Activated CD4-positive, alpha-beta T cell treated with anti-CD3 and anti-CD28 coated beads, Interleukin-2, amount 10 ng/mL, durations not matched to agents 24 days and 14 days (primary cell): ENCODE measurements at regions not wholly inside any gene's neighbourhood (a gene's known extent, or its start where the extent isn't known, plus 50 kb on each side); places are given as distances from the start of the nearest gene placed in this dataset.

Source experiments
- DNase-seq: peaks from one replicate; pipeline ENCODE4 v3.0.0; 2022
- H3K27ac Mint-ChIP-seq: one replicate; pipeline ENCODE4 v1.8.0; 2022; ENCODE audit warnings: mild to moderate bottlenecking, mixed read lengths
- H3K27me3 Mint-ChIP-seq: one replicate; pipeline ENCODE4 v1.8.0; 2022; ENCODE audit warnings: mixed read lengths
- H3K36me3 Mint-ChIP-seq: one replicate; pipeline ENCODE4 v1.8.0; 2022; ENCODE audit warnings: low read depth, mild to moderate bottlenecking, mixed read lengths
- H3K4me1 Mint-ChIP-seq: one replicate; pipeline ENCODE4 v1.8.0; 2021; ENCODE audit warnings: mixed read lengths
- H3K4me3 Mint-ChIP-seq: one replicate; pipeline ENCODE4 v1.8.0; 2022; ENCODE audit warnings: mild to moderate bottlenecking, moderate library complexity, mixed read lengths
- H3K9me3 Mint-ChIP-seq: one replicate; pipeline ENCODE4 v1.8.0; 2021; ENCODE audit warnings: mixed read lengths
- intact Hi-C: fragments of 100-400 bp; cut with micrococcal nuclease; formaldehyde crosslinking; loops from one replicate; pipeline ENCODE4 v1.15.1; 2023

DNA sequence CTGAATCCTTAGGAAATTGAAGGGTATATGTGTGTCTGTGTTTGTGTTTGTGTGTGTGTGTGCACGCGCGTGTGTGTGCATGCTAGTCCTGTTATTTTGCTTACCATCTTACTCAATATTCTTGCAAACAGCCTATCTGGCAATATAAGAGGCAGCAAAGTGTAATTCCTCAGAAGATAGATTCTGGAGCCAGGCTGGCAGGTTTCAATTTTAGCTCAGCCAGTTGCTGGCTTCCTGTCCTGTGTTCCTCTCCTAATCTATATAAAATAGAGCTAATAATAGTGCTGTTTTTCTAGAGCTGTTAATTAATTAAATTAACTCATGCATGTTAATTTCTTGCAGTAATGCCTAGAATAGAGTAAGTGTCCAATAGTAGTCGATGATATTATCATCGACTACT is 256.2 kb downstream of the PIK3C3 start:
- no peak overlapping the region for H3K27ac Mint-ChIP-seq
- no peak for DNase-seq
- H3K4me1 Mint-ChIP-seq: no peaks in the 10 kb centered on the region
- intact Hi-C loops: no loop called here
- H3K9me3 Mint-ChIP-seq: no peaks in the 10 kb centered on the region
- no peaks in the 10 kb centered on the region for H3K36me3 Mint-ChIP-seq
- no peaks in the 10 kb centered on the region for H3K27me3 Mint-ChIP-seq
- H3K4me3 Mint-ChIP-seq: no peak overlapping the region

DNA sequence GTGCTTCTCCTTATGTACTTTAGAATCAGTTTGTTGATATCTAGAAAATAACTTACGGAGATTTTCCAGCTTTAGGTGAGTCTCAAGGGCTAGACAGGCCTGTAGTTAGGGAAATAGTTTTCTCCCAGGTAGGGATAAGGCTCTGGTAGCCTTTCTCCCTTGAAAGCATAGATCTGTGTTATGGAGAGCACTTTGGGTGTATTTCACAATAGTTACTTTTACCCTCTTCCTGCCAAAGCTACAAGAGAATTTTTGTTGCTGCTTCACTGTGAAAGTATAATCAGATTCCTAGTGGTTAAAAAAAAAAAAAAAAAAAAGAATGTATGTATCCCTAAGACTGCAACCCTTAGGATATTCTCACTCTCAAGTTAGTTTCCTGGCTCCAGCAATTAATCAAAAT is 267.5 kb downstream of the PIK3C3 start:
- intact Hi-C loops: no loop called here
- H3K4me3 Mint-ChIP-seq: no peak overlapping the region
- no peaks in the 10 kb centered on the region for H3K36me3 Mint-ChIP-seq
- no peak for DNase-seq
- no peaks in the 10 kb centered on the region for H3K9me3 Mint-ChIP-seq
- H3K27ac Mint-ChIP-seq: no peak overlapping the region
- H3K27me3 Mint-ChIP-seq: no peaks in the 10 kb centered on the region
- no peaks in the 10 kb centered on the region for H3K4me1 Mint-ChIP-seq

DNA sequence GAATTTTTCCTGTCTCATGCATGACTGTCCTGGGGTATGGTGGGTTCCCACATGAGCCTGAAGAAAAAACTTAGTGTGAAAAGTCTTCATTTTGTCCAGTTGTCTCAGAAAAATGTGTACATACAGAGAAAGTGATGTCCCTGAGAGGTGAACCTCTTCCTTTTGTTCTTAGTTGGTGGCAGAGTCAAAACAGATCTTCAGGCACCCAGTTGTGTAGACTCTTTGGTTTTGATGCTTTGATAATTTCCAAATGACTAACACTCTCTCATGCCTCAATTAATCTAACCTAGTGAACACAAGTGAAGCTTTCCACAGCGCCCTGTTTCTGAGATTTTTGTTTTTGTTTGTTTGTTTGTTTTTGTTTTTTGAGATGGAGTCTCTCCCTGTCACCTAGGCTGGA is 273.5 kb downstream of the PIK3C3 start:
- Mint-ChIP-seq H3K9me3 (no peaks in the 10 kb centered on the region), H3K4me3 (no peak overlapping the region), H3K27me3 (no peaks in the 10 kb centered on the region), H3K4me1 (no peaks in the 10 kb centered on the region), H3K36me3 (no peaks in the 10 kb centered on the region), H3K27ac (no peak overlapping the region)
- no peak for DNase-seq
- intact Hi-C loops: no loop called here

DNA sequence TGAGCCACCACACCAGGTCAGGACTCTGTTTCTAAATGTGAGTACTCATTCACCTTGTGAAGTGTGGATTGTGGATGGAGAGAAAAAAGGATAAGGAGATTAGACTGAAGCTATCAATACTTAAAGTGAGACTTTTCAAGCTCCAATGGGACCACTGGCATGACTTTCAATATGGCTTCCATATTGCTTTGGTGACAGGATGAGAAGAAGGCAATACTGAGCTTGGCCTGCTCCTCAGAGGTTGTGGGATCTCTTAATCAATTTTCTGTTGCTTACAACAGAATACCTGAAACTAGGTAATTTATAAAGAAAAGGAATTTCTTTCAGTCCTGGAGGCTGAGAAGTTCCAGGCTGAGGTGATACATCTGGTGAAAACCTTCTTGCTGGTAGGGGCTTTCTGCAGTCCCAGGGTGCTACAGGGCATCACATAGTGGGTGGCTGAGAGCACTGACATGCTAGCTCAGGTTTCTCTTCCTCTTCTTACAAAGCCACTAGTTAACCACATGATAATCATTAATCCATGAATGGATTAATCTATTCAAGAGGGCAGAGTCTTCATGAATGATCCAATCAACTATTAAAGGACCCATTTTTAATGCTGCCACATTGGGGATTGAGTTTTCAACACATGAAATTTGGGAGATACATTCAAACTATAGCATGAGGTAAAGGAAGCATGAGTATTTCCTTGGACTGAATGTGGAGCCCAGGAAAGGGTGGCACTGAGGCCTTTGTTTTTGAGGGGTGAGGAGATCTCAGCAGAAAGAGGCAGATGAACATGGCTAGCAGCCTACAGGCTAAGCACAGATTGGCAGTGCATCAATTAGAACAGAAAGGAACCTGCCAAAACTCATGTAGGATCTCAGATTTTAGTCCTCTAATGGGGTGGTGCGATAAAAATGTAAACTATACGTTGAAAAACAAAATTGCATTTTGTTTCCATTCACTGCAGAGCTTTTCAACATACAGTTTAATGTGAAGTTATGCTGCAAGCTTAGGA is 274.5 kb downstream of the PIK3C3 start:
- Mint-ChIP-seq H3K27ac (no peak overlapping the region), H3K9me3 (no peaks in the 10 kb centered on the region), H3K36me3 (no peaks in the 10 kb centered on the region), H3K4me1 (no peaks in the 10 kb centered on the region), H3K27me3 (no peaks in the 10 kb centered on the region), H3K4me3 (no peak overlapping the region)
- intact Hi-C loops: no loop called here
- no peak for DNase-seq

DNA sequence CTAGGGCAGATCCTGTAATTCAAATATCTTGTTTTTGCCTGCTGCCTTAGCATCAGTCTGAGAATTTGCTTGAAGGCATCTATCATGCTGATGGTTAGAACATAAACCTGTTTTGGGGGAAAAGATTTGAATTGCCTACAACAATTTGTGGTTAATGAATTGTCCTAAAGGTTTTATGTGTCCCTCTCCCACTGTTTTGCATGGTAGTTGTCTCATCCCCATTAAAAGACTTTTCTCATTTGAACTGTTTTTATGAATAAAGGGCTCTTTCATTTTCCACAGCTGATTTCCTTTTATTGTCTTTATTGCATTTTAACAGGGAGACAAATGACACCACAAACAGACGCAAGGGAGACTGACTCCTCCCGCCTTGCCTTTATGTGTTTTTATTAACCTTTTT is 275.6 kb downstream of the PIK3C3 start:
- no peak for DNase-seq
- H3K4me3 Mint-ChIP-seq: no peak overlapping the region
- H3K36me3 Mint-ChIP-seq: no peaks in the 10 kb centered on the region
- H3K4me1 Mint-ChIP-seq: no peaks in the 10 kb centered on the region
- H3K27me3 Mint-ChIP-seq: no peaks in the 10 kb centered on the region
- intact Hi-C loops: no loop called here
- H3K27ac Mint-ChIP-seq: no peak overlapping the region
- no peaks in the 10 kb centered on the region for H3K9me3 Mint-ChIP-seq

DNA sequence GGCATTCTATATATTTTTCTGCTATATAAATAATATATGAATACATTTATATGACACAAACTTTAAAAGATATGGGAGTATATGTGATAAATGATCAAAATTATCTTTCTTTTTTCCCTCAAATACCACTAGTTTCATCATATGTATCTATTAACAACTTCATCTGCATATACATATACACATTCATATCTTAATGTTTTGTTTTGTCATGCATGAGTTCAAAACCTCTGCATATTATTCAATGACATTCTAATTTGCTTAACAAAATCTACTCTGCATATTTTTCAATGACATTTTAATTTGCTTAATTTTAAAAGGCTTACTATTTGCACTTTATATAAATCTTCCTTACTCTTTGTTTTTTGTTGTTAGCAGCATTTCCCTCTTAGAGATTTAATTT is 276.2 kb downstream of the PIK3C3 start:
- no peaks in the 10 kb centered on the region for H3K27me3 Mint-ChIP-seq
- no peaks in the 10 kb centered on the region for H3K36me3 Mint-ChIP-seq
- H3K4me3 Mint-ChIP-seq: no peak overlapping the region
- H3K4me1 Mint-ChIP-seq: no peaks in the 10 kb centered on the region
- H3K27ac Mint-ChIP-seq: no peak overlapping the region
- H3K9me3 Mint-ChIP-seq: no peaks in the 10 kb centered on the region
- no peak for DNase-seq
- intact Hi-C loops: no loop called here

DNA sequence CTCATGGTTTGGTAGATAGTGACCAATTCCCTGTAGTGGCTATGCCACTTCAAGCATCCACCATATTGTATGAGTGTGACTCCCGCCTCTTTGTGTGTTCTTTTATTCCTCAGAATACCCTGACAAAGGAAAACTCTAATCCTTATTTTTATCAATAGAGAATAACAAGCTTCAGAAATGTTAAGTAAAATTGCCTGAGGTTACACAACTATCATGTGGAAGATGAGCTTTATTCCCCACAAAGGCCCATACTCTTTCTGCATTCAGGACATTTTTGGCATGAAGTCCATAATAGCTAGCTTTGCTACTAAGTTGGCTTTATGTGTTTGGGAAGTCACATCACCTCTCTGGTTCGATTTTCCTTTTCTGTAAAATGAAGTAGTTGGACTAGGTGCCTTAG is 276.8 kb downstream of the PIK3C3 start:
- Mint-ChIP-seq H3K9me3 (no peaks in the 10 kb centered on the region), H3K27ac (no peak overlapping the region), H3K4me3 (no peak overlapping the region), H3K4me1 (no peaks in the 10 kb centered on the region), H3K36me3 (no peaks in the 10 kb centered on the region), H3K27me3 (no peaks in the 10 kb centered on the region)
- DNase-seq: no peak
- intact Hi-C loops: no loop called here

DNA sequence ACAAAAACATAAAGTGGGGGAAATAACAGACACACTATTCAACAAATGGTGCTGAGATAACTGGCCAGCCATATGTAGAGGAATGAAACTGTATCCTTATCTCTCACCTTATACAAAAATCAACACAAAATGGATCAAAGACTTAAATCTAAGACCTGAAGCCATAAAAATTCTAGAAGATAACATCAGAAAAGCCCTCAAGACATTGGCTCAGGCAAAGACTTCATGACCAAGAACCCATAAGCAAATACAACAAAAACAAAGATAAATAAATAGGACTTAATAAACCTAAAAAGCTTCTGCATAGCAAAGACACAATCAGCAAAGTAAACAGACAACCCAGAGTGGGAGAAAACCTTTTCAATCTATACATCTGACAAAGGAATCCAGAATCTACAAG is 278.9 kb downstream of the PIK3C3 start:
- intact Hi-C loops: no loop called here

DNA sequence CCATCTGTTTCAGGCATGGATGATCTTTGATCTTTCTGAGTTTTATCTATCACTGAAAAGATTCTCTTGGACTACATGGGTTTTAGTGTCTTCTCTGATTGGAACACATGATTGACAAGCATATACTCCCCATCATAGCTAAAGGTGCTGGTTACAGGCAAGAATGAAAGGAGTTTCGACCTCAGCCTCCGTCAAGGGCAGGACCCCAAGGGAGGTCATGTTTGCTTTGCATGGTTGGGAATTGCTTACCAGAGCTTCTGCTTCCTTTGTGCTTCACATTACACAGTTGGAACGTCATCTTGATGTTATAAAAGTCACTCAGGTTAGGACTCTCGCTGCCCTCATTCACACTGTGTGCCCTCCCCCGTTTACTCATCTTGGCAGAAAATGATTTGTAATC is 287.7 kb downstream of the PIK3C3 start:
- peaks cover 3% of the 10 kb centered on the region for H3K9me3 Mint-ChIP-seq
- H3K4me1 Mint-ChIP-seq: no peaks in the 10 kb centered on the region
- H3K27me3 Mint-ChIP-seq: no peaks in the 10 kb centered on the region
- no peak for DNase-seq
- no peak overlapping the region for H3K4me3 Mint-ChIP-seq
- no peaks in the 10 kb centered on the region for H3K36me3 Mint-ChIP-seq
- intact Hi-C loops: no loop called here
- H3K27ac Mint-ChIP-seq: no peak overlapping the region

More for the DNA sequence above, 278.9 kb downstream of the PIK3C3 start:
- no peak for DNase-seq
- Mint-ChIP-seq H3K36me3 (no peaks in the 10 kb centered on the region), H3K27me3 (no peaks in the 10 kb centered on the region), H3K27ac (no peak overlapping the region), H3K4me1 (no peaks in the 10 kb centered on the region), H3K4me3 (no peak overlapping the region), H3K9me3 (peaks cover 3% of the 10 kb centered on the region)

DNA sequence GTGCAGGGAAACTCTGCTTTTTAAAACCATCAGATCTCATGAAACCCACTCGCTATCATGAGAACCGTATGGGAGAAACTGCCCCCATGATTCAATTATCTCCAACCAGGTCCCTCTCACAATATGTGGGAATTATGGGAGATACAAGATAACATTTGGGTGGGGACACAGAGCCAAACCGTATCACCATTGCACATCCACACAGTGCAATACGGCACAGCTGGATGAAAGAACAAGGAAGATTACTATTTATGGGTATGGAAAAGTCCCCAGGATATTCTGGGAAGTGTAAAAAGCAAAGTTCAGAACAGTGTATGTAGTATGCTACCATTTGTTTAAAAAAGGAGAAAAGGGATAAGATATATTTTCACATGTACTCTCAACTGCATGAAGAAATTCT is 290.1 kb downstream of the PIK3C3 start:
- no peak for DNase-seq
- Mint-ChIP-seq H3K36me3 (no peaks in the 10 kb centered on the region), H3K9me3 (no peaks in the 10 kb centered on the region), H3K27me3 (no peaks in the 10 kb centered on the region), H3K4me1 (no peaks in the 10 kb centered on the region), H3K27ac (no peak overlapping the region), H3K4me3 (no peak overlapping the region)
- intact Hi-C loops: no loop called here

DNA sequence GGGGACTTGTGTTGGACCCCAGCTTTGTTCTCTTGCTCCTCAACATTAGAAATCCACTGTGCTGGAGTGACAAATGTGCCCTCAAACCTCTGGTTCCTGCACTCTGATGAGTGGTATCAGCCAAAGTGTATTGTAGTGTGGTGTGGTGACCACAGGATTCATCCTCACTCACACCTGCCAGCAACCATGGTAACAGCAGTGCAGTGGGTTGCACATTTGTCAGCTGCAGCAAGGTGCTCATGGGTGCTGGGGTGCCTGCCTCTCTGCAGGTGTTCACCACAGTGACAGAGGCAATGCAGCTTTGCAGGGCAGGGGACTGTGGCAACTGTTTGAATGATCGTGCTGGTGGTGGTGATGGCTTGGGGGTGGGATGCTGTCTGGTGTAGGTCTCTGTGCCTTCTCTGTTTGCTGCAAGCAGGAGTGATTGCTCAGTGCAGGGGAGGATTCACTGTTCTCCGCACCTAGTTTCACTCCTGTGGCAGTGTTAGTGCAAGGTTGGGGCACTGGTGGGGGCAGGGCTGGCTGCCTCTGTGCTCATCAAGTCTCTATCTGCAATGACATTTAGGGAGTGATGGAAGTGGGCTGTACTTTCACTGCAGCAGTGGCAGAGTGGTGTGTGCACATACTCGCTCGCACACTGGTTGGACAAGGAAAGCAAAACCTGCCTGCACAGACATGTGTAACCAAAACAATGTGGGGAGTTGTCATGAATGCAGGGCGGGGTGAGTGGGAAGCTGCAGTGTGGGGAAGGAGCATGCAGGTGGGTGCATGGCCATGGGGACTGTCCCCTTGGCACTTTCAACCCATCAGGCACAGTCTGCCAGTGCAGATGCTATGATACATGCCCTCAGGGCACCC is 301.1 kb downstream of the PIK3C3 start:
- H3K27ac Mint-ChIP-seq: no peak overlapping the region
- DNase-seq: no peak
- H3K36me3 Mint-ChIP-seq: no peaks in the 10 kb centered on the region
- no peaks in the 10 kb centered on the region for H3K9me3 Mint-ChIP-seq
- intact Hi-C loops: no loop called here
- H3K4me1 Mint-ChIP-seq: no peaks in the 10 kb centered on the region
- H3K27me3 Mint-ChIP-seq: peaks cover 2% of the 10 kb centered on the region
- no peak overlapping the region for H3K4me3 Mint-ChIP-seq

DNA sequence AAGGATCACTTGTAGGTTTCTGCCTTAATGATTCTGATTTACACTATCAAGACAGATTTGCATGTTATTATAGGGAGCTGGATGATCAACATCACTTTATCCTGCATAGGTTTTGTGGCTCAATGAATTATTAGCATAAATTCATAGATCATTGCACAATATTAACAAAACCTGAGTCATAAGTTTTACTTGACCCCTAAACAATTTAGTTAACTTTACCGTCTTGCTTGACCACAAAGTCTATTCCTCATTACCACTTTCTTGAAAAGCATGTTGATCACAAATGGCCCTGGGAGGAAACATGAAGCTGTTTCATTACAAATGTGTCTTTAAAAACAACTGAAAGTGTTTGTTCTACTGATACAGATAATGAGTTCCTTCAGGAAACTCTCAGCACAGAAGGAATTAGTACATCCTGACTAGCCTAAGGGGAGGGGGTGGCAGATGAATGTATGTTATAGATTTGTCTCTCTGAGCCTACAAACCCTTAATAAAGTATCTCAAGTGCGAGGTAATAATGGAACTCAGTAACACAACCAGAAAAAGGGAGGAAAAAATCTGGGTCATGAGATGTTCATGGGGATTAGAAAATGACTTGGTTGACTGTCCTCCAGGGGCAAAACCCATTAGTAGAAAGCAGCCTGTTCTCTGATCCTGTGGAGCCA is 303.4 kb downstream of the PIK3C3 start:
- intact Hi-C loops: no loop called here
- Mint-ChIP-seq H3K9me3 (no peaks in the 10 kb centered on the region), H3K27ac (no peak overlapping the region), H3K4me3 (no peak overlapping the region), H3K4me1 (no peaks in the 10 kb centered on the region), H3K36me3 (no peaks in the 10 kb centered on the region), H3K27me3 (peaks cover 2% of the 10 kb centered on the region)
- DNase-seq: no peak

DNA sequence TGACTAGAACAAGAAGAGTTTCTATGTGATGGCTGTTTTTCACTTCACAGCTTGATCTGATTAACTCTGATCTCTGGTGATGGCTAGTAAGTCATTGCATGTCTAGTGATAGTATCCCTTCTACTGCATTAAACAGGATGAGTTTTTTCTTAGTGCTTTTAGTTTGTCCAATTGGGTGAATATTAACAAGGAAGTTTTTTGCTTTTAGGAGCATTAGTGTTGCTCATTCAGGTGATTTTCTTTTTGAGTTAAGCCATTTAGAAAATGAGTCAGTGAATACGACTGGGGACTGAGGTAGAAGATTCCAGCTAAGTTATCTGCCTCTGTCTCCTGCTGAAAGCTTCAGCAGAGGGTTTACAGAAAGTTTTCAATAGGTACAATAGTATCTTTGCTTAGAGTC is 306.7 kb downstream of the PIK3C3 start:
- Mint-ChIP-seq H3K27me3 (no peaks in the 10 kb centered on the region), H3K27ac (no peak overlapping the region), H3K9me3 (no peaks in the 10 kb centered on the region), H3K36me3 (no peaks in the 10 kb centered on the region), H3K4me3 (no peak overlapping the region), H3K4me1 (no peaks in the 10 kb centered on the region)
- DNase-seq: no peak
- intact Hi-C loops: no loop called here

DNA sequence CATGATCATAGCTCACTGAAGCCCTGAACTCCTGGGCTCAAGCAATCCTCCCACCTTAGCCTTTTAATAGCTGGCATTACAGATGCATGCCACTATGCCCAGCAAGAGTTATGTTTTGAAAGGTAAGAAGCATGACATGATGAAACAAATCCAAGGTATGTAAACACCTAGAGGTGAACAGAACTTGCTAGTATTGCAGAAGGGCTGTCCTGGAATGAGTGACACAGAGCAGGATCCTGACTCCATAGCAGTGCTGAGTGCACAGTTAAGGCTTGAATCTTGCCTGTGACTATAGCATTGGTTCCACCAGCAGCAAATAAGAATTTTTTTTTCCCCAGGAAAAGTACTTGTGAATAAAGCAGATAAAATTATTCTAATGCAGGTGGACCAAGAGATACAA is 309.5 kb downstream of the PIK3C3 start:
- Mint-ChIP-seq H3K27ac (no peak overlapping the region), H3K4me1 (no peaks in the 10 kb centered on the region), H3K36me3 (no peaks in the 10 kb centered on the region), H3K4me3 (no peak overlapping the region), H3K9me3 (no peaks in the 10 kb centered on the region), H3K27me3 (no peaks in the 10 kb centered on the region)
- DNase-seq: no peak
- intact Hi-C loops: no loop called here
